GM21360 (cell line): ENCODE measurements at regions not wholly inside any gene's neighbourhood (a gene's known extent, or its start where the extent isn't known, plus 50 kb on each side); places are given as distances from the start of the nearest gene placed in this dataset.

ENCODE experiments used
- ATAC-seq: cut with Tn5 transposase; IDR thresholded peaks from one replicate; pipeline ENCODE4 v1.9.1; 2021; ENCODE audit warnings: mild to moderate bottlenecking, moderate library complexity; ENCODE audit not compliant: unreplicated experiment

DNA sequence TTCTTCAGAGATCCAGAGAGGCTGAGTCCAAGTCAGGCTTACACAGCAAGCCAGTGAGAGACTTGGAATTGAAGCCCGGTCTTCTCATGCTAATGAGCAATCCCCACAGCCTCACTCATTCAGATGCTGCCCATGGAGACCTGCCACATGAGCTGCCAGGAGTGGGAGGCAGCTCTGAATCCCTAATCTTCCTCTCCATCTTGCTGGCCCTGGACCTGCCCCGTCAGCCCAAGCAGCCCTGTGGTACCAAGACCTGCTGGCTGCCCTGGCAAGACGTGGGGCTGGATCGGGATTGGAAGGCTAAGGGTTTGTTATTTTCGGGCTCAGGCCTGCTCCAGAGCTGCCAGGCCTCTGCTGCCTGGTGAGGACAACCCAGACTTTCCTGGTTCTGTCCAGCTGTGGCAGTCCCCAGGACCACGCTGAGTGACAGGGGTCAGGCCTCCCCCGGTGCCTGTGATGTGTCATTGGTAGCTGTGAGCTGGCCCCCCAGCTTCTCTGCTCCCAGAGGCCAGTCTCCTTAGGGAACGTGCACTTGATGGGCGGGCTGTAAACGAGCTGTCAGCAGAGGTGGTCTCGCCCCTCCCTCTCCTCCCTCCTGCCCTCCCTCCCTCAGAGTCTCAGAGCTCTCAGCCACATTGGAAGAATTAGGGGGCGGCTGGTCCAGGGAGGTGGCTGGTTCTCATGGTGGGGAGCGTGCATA, 135.0 kb downstream of the FOXD2 start:
- no peak for ATAC-seq

DNA sequence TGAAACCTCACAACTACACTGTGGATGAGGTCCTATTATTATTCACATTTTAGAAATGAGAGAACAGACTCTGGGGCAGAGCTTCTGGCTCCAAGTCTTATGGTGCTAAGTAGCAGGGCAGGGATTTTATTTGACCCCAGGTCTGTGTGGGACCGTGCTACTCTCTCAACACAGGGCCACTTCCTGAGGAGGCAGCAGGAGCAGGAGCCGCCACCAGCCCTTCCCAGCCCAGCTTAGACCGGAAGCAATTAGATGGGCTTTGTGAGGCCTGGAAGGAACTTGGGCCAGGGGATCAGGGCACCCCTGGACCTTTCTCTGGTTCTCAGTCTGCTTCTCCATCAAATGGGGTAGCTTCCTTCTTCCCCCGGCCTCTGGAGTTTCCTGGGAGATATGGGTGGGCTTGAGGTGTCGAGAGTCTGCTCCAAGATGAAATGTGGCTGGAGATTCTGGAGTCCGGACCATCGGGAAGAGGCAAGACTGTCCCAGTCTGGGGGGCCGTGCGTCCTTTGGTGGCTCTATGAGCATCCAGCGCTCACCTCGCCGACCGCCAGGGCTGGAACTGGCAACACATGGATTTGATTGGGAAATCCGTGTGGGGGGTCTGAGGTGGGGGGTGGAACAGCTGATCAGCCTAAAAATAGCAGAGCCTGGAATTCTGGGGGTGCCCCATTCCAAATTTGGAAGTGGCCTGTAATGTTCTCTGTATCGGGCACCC, 136.8 kb downstream of the FOXD2 start:
- no peak for ATAC-seq

DNA sequence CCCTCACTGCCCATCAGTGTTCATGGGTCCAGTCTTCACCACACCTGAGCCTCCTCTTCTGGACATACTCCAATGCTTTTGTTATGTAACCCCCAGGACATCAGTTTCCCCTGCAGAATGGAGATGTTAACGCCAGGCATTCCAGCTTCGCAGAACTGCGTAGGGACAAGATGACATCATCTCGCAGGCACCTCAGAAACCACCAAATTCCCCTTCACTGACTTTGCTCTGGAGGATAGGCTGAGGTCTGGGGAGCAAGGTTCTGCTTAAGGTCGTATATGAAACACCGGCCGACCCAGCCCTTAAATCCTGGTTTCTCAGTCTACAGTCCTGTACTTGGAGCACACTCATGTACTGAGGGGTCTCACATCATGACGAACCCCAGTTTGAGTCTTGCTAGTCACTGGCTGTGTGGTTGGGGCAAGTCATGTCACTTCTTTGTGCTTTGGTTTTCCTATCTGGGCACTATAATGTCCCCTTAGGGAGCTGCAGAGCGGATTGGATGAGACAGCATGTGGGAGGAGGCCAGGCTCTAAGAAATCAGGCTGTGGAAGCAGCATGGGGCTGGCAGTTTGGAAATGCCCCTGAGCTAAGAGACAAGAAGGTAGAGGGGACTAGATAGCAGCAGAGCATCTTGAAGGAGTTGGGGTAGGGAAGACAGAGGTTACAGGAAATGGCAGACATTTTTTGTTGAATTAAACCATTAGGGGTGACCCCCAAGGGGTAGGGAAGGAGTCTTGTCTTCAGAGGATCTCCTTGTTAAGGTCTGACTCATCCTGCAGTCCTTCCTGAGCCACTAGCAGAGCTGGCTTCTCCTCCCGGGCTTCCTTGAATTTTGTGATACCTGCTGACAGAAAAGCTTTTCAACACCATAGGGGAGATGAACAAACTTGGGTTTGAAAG, 138.3 kb downstream of the FOXD2 start:
- ATAC-seq: no peak

DNA sequence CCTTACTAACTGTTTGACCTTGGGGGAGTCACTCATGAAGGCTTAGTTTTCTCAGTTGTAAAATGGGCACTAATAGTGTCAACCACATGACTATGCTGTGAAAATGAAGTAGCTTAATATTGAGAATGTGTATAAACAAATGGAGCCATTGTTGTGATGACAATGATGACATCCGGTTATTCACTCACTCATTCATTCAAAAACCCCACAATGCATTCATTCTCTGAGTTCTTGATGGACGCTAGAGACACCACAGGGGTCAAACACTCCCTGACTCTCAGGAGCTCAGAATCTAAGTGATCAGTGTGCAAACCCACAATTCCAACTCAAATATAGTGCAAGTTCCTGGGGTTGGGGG, 138.9 kb downstream of the FOXD2 start:
- no peak for ATAC-seq

DNA sequence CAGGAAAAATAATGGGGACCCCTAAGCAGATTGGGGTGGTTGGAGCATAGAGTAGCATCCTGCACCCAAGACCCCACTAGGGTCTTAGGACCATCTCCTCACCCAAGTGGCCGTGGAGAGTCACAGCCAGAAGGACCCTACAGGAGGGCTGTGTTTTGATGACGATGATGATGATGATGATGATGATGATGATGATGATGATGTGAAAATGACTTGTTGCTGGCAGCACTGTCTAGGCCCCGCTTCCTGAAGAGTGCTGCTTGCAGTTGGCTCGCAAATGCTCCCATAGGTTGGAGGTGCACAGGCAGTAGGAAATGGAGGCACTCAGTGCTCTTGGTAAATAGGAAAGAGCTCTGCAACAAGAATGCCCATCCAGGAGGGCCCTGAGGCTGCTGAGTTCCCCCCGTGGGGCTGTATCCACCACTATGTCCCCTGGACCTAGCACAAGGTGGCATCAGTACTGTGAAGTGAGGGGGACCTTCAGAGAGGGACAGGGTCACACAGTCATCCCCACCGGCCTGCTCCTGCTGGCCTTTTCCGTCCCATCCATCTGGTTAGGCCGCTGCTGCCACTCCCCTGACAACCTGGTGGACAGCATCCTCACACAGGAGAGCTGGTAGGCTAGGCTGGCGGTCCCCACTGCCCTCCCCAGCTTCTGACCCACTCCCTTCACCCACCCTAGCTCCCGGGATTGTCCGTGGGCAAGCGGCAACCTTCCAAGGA, 139.6 kb downstream of the FOXD2 start:
- no peak for ATAC-seq

DNA sequence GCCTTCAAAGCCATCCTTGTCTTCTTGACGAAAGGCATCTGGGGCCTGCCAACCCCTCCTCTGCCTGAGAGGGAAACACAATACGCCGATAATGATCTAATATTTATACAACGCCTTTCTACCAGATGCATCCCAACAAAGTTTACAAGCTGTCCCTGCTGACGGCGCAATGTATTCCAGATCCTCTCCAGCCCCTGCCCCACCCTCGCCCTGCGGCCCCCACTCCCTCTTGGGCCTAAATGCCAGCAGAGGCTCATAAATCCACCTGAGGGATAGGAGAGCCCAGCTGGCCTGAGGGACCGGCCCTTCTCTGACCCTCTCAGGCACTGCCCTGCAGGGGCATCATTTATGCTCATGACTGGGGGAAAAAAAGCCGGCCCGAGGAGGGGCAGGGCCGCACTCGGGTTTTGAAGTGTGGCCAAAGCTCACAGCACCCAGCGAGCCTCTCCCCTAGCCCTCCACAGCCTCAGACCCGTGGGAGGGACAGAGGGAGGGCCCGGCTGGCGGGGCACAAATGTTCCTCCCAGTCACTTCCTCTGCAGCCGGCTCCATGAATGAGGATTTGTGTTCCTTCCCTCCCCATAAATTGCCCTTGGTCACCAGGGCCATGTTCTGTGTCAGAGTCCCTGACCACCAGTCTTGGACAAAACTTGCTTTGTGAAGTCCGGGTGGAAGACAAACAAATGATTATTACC, 140.3 kb downstream of the FOXD2 start:
- ATAC-seq: no peak

DNA sequence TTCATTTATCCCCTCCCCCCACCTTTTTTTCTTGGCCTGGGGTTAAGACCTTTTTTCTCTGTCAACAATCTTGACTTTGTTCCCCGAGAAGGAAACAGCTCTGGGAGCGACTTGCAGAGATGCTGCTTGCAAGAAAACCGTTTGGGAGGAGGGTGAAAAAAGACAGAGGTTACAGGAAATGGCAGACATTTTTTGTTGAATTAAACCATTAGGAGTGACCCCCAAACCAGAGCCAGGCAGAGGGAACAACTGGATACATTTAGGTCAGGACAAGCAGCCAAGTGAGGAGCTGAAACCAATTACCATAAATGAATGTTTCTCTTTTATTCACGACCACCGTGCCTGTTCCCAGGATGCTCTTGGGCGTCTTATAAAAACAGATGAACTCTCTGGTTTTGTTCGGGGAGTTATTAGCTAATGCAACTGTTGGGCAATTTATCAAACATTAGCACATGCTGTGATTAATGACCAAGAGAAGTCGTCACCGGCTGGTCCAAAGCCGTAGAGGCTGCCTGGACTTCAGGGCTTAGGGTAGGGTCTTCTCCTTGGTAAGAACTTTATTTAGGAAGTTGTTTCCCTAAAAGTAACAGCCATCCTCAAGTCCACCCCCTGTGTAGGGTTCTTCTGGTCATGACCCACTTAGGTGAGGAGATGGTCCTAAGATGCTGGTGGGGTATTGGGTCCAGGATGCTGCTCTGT, 141.0 kb downstream of the FOXD2 start:
- ATAC-seq: no peak

DNA sequence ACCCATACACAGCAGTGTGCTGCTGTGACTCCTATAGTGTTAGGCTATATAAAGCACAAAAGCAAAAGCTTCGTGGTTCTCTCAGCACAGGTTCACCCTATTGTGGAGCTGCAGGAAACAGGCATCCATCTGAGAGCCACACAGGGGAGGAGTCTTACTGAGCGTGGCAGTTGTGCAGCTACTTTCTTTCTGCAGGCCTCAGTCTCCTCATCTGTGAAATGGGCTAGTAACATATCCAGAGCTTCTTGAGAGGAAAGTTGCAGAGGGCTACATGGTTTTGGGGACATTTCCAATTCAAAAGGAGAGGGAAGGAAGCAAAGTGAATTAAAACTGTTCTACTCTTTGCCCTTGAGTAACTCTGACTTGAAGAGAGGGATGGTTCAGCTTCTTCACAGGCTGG, 142.0 kb downstream of the FOXD2 start:
- ATAC-seq: no peak

DNA sequence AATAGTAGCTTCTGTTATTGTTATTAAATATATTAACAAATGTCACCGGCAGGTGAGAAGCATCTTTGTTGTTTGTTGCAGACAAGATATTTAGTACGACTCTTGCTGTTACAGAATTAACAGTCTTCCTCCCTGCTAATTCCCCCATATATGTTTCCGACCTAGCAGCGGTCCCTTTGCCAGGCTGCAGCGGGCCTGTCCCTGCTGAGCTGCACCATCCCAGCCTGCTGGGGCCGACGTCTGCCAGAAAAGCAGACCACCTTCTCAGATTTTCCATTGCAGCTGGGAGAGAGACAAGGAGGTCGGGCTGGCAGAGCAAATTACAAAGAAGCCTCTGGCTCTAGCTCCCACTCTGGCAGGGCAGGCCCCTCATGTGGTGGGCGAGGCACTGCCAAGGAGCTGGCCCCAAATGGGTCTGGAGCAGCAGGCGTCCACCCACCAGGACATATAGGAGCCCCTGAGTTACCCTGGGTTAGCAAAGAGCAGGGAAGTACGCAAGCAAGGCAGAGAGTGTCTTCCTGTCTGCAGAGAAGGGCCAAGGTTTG, 142.7 kb downstream of the FOXD2 start:
- no peak for ATAC-seq

DNA sequence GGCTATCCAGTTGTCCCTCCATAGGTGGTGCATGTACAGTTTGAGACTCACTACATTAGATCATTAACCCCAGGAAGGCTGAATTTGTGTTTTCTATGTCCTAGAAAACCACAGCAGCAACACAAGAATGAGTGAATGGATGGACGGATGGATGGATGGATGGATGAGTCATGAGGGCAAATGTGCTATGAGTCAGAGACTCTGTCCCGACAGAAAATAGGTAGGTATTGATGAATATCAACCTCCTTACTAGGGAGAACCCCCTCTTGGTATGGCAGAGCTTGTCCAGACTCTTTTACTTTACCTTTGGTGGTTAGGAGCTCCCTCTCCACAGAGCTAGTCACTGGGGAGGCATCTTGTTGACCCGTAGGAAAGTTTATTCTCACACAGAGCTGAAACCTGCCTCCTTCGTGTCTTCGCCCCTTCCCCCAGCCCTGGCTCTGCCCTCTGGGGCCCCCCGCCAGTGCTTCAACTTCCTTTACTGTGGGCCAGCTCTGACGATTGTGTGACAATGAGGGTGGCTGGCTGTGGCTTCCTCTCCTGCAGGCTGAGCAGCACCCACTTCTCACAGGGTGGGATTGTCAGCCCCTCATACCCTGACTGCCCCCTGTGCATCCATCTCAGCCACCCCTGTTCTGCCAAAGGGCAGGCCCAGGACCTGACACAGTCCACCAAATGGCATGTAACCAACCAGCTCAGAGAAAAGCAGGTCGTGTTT, 145.2 kb downstream of the FOXD2 start:
- ATAC-seq: no peak

DNA sequence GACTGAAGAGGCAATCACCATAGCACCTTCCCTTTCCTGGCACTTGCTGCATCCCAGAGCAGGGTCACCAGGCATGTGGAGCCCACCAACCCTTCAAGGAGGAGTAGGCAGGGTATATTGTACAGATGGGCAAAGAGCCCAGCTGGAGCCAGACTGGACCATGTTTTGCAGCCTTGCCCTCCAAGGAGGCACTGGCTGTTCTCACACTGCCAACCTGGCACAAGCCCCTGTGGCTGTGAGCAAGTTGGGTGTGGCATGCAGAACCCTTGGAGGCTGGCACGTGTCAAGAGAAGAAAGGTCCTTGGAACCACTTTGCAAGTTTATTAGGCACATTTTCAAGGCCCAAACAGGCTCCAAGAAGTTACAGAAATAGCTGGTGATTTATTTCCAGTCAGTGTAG, 146.4 kb downstream of the FOXD2 start:
- no peak for ATAC-seq

DNA sequence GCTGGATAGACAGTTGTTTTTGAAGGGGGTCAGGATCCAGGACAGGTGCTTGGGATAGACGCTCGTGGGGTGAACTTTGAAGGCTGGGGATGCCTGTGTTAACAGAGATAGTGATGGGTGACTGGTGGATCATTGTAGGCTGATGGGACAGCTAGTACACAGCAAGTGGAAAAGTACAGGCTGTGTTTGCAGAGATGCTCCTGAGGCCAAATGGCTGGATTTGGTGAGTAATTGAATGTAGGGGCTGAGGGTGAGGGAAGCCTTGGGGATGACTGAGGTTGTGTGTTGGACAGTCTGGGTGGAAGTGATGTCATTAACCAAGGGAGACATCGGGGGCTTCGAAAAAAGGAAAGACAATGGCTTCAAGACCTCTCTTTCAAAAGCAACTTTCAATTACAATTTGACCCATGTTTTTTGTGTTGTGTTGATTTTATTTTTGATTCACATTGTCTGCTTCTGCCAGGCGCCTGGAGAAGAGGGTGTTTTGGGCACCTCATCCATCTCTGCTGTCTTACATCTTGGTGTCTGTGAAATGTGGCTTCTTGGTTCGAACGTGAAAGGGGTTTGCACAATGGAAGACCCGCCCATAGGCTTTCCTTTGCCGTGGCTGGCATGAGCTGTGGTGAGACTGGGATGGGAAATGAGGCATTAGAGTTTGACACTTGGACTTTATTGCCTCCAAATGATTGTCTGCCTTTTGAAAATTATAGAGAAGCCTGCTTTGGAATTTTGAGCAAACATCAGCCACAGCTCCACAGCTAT, 147.5 kb downstream of the FOXD2 start:
- ATAC-seq: no peak

DNA sequence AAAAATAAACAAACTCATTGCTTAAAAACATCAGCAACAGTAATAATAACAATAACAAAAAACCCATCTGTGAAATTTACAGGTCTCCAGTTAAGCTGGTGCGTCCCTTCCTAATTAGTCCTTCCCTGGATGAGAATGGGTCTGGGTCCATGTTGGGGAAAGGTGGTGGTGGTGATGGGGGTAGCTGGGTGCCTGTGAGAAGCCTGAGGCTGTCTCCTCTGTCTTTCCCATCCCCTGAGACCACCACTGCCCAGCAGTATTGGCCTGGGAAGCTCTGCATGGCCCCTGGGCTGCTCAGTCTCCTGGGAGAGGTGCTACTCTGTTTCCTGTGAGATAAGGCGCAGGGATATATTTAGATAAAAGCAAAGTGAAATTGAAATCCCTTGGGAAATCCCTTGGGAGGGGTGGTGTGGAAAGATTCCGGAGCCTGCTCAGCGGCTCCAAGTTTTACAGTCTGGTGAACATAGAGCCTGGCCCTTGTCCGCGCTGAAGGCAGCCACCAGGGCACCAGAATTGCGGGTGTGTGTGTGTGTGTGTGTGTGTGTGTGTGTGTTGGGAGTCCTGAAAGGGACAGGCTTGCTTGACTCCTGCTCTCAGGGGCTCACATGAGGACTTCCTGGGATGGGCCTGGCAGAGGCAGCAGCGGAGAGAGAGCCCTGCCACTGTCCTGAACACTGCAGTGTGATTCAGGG, 150.2 kb downstream of the FOXD2 start:
- no peak for ATAC-seq

DNA sequence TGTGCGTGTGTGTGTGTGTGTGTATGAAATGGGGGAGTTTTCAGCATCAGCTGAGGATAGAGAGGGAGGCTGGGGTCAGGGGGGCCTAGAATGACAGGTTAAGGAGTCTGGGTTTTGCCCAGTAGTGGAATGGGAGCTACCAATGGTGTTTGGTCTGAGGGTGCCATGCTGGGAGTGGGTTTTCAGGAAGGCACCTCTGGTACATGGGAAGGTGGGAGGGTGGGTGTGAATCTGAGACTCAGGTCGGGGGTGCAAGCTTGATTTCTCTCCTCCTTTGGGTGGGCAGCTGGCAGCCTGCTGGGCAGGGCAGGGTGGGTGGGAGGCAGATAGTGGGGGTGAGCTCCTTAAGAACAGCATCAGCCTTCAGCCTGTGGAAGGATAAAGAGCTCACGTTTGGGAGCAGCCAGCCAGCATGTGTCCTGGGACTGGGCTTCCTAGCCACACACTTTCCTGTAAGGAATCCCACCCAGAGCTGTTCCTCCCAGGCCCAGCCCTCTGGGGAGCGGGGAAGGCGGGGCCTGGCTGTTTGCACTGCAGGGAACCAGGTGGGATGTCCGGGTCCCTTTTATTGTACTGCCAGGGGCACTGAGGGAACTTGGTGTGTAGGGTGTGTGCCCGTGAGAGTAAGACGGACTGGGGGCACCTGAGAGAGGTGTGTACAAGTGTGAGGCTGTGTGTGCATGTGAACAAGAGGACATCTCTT, 152.8 kb downstream of the FOXD2 start:
- no peak for ATAC-seq

DNA sequence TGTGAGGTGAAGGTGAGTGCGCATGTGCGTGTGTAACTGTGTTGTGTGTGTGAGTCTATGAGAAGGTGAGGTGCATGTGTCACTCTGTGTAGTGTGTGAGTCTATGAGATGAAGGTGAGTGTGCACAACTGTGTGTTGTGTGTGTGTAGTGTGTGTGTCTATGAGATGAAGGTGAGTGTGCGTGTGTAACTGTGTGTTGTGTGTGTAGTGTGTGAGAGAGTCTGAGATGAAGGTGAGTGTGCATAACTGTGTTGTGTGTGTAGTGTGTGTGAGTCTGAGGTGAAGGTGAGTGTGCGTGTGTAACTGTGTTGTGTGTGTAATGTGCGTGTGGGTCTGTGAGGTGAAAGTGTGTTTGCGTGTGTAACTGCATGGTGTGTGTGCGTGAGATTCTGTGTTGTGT, 154.0 kb downstream of the FOXD2 start:
- ATAC-seq: no peak

DNA sequence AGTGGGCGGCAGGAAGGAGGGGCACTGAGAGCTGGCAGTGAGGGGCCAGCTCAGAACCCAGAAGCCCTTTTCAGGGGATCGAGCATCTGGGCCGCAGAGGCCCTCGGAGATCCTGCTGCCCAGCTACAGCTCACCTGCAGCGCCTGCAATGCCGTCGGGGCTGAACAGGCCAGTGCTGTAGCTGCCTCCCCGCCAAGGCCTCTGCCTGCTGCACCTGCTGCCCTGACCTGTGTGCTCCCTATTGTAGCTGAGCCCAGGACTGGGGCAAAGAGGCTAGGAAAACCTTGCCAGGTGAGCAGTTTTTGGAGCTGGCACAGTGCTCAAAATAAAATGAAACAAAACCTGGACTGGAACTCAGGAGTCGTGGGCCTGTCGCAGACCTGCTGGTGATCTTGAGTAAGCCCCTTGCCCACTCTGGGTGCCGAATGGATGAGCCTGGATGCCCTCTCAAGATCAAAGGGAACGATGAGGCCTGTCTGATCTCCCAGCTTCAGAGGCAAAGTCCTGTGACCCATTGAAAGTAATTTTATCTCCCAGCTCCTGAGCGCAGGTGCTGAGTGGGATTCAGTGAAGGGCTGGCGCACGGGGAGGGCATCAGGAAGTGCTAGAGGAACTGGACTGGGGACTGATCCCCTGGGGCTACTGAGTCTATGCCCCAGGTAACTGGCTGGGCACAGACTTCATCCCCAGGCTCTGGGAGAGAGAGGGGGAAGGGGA, 154.6 kb downstream of the FOXD2 start:
- no peak for ATAC-seq
